GM12874 (cell line): ENCODE measurements at regions not wholly inside any gene's neighbourhood (a gene's known extent, or its start where the extent isn't known, plus 50 kb on each side); places are given as distances from the start of the nearest gene placed in this dataset.

ENCODE experiments used
- TF ChIP-seq, protein P1 (sequence below): IDR thresholded peaks from 2 replicates; pipeline ENCODE4 v1.5.1; 2011; ENCODE audit warnings: low read depth, mild to moderate bottlenecking, control low read depth, low read length, moderate library complexity; ENCODE audit not compliant: insufficient read depth

DNA sequence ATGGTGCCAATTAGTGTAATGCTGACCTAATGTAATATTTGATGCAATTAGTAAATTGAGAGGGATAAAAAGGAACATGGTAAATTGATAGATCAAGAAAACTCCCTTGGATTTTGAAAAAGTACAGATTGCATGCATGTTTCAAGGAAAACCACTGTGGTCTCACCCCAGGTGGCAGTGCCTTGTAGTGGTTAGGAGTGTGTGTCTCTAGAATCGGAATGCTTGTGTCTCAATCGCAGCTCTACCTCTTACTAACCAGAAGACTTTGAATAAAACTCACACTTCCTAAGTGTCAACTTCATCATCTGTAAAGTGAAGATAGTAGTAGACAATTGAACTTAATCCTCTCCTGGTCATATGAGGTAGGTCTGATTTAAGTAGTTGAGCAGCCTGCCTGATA is 128.9 kb upstream of the GOT2 start:
- TF ChIP-seq, protein P1, sequence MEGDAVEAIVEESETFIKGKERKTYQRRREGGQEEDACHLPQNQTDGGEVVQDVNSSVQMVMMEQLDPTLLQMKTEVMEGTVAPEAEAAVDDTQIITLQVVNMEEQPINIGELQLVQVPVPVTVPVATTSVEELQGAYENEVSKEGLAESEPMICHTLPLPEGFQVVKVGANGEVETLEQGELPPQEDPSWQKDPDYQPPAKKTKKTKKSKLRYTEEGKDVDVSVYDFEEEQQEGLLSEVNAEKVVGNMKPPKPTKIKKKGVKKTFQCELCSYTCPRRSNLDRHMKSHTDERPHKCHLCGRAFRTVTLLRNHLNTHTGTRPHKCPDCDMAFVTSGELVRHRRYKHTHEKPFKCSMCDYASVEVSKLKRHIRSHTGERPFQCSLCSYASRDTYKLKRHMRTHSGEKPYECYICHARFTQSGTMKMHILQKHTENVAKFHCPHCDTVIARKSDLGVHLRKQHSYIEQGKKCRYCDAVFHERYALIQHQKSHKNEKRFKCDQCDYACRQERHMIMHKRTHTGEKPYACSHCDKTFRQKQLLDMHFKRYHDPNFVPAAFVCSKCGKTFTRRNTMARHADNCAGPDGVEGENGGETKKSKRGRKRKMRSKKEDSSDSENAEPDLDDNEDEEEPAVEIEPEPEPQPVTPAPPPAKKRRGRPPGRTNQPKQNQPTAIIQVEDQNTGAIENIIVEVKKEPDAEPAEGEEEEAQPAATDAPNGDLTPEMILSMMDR, result no peak

DNA sequence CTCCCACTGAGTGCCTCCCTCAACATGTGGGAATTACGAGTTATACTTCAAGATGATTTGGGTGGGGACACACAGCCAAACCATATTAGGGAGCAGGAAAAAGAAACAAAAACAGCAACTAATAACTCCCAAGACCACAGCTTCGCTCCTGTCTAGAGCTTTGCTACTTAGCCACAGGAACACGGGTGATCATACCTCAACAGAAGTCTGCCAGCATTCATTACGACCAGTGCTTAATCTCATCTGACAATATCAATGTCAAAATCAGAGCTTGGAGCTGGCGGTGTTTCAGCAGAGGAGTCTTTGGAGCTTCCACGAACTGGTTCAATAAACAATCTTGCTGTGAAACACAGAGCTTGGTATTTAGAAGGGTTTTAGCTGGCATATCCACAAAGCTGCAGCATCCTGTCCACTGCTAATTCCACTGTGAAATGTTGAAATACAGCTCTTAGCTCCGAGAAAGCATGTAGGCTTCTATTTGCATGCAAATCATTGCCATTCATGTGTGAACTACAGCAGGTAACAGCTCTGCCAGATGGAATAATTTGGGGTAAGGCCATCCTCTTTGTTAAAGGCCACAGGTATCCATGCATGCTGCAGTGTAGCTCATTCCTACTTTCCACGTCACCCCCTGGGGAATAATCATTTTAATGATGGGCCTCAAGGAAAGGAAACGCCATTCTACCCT is 128.4 kb upstream of the GOT2 start:
- TF ChIP-seq, protein P1, result no peak

DNA sequence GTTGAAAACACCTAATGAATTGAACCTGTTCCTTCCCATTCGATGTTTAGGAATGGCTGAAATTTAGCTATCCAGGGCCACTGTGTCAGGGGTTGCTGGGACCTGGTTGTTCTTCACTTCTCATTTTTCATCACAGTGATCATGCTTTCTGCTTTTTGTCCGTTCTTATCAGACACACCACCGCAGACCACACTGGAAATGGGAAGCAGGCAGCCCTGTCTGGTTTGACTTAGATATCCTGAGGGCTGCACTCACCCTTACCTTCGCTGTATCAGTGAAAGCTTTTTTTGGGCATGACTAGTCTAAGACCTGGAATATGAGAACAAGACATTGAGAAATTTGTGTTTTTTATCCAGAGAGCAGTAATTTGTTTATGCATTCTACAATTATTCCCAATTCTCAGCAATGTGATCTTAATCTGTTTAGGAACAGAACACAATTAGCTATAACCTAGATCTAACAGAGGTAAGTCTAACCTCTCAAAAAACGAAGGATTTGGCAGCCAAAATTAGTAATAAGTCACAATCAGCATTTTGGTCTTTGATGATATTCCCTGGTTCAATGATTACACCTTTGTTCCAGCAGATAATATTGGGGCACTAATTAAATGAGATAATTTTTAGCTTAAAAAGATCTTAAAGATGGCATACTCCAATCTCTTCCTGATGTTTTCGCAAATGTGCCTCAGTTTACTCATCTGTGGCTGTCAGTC is 126.0 kb upstream of the GOT2 start:
- TF ChIP-seq, protein P1, result no peak

DNA sequence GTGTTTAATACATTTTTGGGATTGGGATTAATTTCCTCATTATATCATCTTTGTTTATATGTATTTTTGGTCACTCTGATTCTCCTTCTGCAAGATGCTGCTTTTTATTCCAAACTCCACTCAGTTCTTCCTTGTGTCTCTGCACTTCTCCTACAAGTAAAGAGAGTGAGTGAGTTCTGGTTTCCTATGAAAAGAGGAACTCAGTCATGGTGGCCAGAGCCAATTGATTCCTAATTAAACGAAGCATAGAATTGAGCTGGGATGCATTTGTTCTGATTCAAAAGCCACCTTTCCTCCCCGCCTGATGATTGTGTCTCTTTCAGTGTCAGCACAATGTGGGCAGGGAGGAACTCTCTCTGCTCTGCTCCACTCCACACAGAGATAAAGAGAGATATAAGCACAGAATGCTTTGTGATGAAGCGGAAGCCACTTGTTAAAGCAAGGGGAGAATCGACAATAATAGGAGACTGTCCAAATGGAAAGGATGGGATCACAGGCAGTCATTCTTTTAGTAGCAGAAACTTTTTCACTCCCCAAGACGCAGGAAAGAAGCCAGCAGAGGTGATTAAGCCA is 121.3 kb upstream of the GOT2 start:
- TF ChIP-seq, protein P1, result no peak

DNA sequence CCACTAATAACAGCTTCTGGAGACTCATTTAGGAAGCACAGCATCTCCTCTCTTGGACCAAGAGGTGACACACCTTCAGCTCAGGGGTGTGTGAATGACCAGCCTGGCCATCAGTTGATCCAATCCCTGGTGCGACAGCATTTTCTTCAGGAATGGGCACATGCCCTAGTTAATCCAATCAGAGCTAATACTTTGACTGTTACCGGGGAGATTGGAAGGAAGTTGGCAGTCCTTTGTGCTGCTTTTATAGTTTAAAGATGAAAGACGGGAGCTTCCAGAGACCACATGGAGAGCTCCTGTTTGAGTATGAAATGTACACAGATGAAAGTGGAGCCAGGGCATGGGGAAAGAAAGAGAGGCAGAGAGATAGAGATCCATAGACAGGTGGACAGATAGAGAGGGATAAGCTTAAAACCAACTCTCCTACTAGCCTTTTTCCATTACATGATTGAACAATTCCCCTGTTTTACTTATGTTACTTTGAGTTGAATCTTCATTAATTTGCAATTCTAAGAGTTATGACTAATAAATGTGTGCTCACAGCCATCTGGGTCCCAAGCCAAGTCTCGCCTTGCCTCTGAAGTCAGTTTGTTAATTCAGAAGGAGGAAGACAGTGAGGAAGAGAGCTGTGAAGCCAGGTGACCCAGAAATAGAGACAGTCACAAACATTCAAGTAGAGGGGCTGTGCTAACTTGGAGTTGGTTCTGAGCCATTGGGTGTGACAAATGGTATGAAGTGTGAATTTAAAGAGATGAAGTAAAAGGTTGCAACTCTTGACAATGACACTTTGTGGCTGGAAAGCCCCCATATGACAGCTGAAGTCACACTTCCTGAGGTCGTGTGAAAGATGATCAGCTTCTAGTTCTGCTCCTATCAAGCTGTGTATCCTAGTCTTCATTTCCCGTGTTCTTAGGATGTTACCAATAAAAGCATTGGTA is 120.0 kb upstream of the GOT2 start:
- TF ChIP-seq, protein P1, result no peak

DNA sequence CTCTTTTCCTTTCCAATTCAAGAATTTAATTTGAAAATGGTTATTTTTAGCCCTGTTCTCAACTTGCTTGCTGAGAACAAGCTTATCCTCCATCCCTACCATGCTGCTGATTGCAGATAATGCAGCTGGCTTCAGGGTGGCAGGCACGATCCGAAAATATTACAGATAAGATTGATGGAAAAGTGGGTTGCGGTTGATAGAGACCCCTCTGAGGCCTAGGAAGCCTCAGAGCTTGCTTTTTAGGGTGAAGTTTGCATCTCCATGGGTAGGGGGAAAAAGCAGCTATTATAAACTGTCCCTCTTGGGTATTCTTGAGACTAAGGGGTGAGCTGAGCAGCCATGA is 116.5 kb upstream of the GOT2 start:
- TF ChIP-seq, protein P1, result no peak

DNA sequence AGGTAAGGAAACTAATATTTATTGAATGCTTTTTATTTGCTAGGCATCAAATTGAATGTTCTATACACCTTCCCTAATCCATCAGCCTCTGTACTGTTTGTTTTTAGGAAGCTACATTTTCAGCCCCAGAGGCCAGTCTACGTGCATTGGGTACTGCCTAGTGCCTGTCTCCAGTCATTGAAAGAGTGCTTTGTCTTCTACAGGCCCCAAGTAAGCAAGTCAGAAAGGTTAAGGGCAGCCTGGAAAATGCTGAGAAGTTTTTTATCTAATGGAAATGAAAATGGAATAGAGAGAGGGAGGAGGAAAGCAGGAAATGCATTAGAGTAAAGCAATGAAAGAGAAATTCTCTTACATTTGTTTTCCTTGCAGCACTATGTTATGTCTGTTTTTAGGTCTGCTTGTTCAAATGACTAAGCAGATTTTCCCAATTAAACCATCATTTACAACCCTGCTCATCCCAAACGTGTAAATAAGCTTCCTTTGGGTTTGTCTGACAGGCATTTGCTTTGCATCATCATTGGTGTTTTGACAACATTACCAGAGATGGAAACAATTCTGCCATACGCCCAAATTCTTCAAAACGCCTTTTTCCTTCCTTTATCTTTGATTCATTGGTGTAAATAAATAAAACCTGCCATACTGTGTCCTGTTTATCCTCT is 116.0 kb upstream of the GOT2 start:
- TF ChIP-seq, protein P1, result no peak
